Effector memory CD8-positive, alpha-beta T cell (primary cell): ENCODE measurements at regions not wholly inside any gene's neighbourhood (a gene's known extent, or its start where the extent isn't known, plus 50 kb on each side); places are given as distances from the start of the nearest gene placed in this dataset.
"Not testable (repeated sequence)": the region's sequence is repeated elsewhere in the genome, so short reads cannot be mapped to it uniquely, and the experiment has no call there.

ENCODE experiments used
- ATAC-seq: fragments of 150-1000 bp; cut with Tn5 transposase; replicated peaks from 2 replicates; pipeline ENCODE4 v1.10.0; 2021; ENCODE audit warnings: mild to moderate bottlenecking, moderate library complexity
- DNase-seq, 3 experiments: peaks; one replicate each; pipeline ENCODE4 v3.0.0; 2021
- H3K27ac Mint-ChIP-seq, 2 donors: one replicate each; pipeline ENCODE4 v1.8.0; 2022; ENCODE audit warnings: mild to moderate bottlenecking in 2 of 2, mixed read lengths in 2 of 2, moderate library complexity in 2 of 2
- H3K27me3 Mint-ChIP-seq, 2 donors: one replicate each; pipeline ENCODE4 v1.8.0; 2022; ENCODE audit warnings: mixed read lengths in 2 of 2
- H3K36me3 Mint-ChIP-seq: one replicate; pipeline ENCODE4 v1.8.0; 2022; ENCODE audit warnings: mild to moderate bottlenecking, moderate library complexity, mixed read lengths; ENCODE audit not compliant: insufficient read depth
- H3K4me1 Mint-ChIP-seq, 2 donors: one replicate each; pipeline ENCODE4 v1.8.0; 2022; ENCODE audit warnings: low read depth in 2 of 2, mixed read lengths in 2 of 2
- H3K4me3 Mint-ChIP-seq, 2 donors: one replicate each; pipeline ENCODE4 v1.8.0; 2022; ENCODE audit warnings: mild to moderate bottlenecking in 2 of 2, mixed read lengths in 2 of 2, moderate library complexity in 2 of 2
- H3K9me3 Mint-ChIP-seq, 2 donors: one replicate each; pipeline ENCODE4 v1.8.0; 2022; ENCODE audit warnings: mixed read lengths in 2 of 2

- H3K4me3 Mint-ChIP-seq, DNase-seq, H3K27me3 Mint-ChIP-seq, ATAC-seq, H3K27ac Mint-ChIP-seq, H3K4me1 Mint-ChIP-seq, H3K36me3 Mint-ChIP-seq, H3K9me3 Mint-ChIP-seq: not testable (repeated sequence)
Measured at GRCh38 chr4:119437515-119437914, 115.6 kb upstream of the FABP2 start.

GRCh38 chr4:119408561-119409224 is 86.8 kb upstream of the FABP2 start:
- H3K4me3 Mint-ChIP-seq, H3K27me3 Mint-ChIP-seq, H3K9me3 Mint-ChIP-seq, H3K4me1 Mint-ChIP-seq, H3K36me3 Mint-ChIP-seq, ATAC-seq, DNase-seq: not testable (repeated sequence)
- peak overlapping the region in 1 of 2 donors; percentile 75 for H3K27ac Mint-ChIP-seq

GRCh38 chr4:119406721-119407460 is 85.0 kb upstream of the FABP2 start:
- not testable (repeated sequence) for H3K9me3 Mint-ChIP-seq, H3K36me3 Mint-ChIP-seq, DNase-seq, H3K4me1 Mint-ChIP-seq, H3K27me3 Mint-ChIP-seq, H3K4me3 Mint-ChIP-seq, ATAC-seq
- H3K27ac Mint-ChIP-seq: peak overlapping the region in 1 of 2 donors; percentile 68

GRCh38 chr4:119406041-119406440 is 84.1 kb upstream of the FABP2 start:
- H3K27ac Mint-ChIP-seq: not testable (repeated sequence)

GRCh38 chr4:119402322-119403308 is 80.7 kb upstream of the FABP2 start:
- not testable (repeated sequence) for H3K4me3 Mint-ChIP-seq, H3K27ac Mint-ChIP-seq, H3K9me3 Mint-ChIP-seq, H3K36me3 Mint-ChIP-seq, ATAC-seq, H3K4me1 Mint-ChIP-seq, DNase-seq
- H3K27me3 Mint-ChIP-seq: peaks cover 0 to 15% of the 10 kb centered on the region in 2 donors

More at GRCh38 chr4:119406041-119406440, 84.1 kb upstream of the FABP2 start:
- ATAC-seq, DNase-seq, H3K9me3 Mint-ChIP-seq, H3K4me1 Mint-ChIP-seq, H3K4me3 Mint-ChIP-seq, H3K36me3 Mint-ChIP-seq, H3K27me3 Mint-ChIP-seq: not testable (repeated sequence)

GRCh38 chr4:119395701-119396100 is 73.8 kb upstream of the FABP2 start:
- not testable (repeated sequence) for H3K27ac Mint-ChIP-seq, ATAC-seq, H3K4me3 Mint-ChIP-seq, H3K9me3 Mint-ChIP-seq, DNase-seq, H3K36me3 Mint-ChIP-seq, H3K4me1 Mint-ChIP-seq
- H3K27me3 Mint-ChIP-seq: peaks cover 5 to 21% of the 10 kb centered on the region in 2 donors

- no peaks in the 10 kb centered on the region for H3K4me1 Mint-ChIP-seq
- DNase-seq (no peak), ATAC-seq (no peak)
- H3K27ac Mint-ChIP-seq: no peak overlapping the region
- H3K4me3 Mint-ChIP-seq: no peak overlapping the region
- H3K9me3 Mint-ChIP-seq: no peaks in the 10 kb centered on the region
- peaks cover 5 to 21% of the 10 kb centered on the region in 2 donors for H3K27me3 Mint-ChIP-seq
- no peaks in the 10 kb centered on the region for H3K36me3 Mint-ChIP-seq
Measured at GRCh38 chr4:119394826-119395225, 72.9 kb upstream of the FABP2 start.

- H3K36me3 Mint-ChIP-seq, DNase-seq, H3K9me3 Mint-ChIP-seq, H3K4me3 Mint-ChIP-seq, H3K4me1 Mint-ChIP-seq, H3K27ac Mint-ChIP-seq, ATAC-seq: not testable (repeated sequence)
- H3K27me3 Mint-ChIP-seq: peaks cover 35 to 39% of the 10 kb centered on the region in 2 donors
Measured at GRCh38 chr4:119388791-119389190, 66.9 kb upstream of the FABP2 start.

GRCh38 chr4:119374616-119375015 is 52.7 kb upstream of the FABP2 start:
- not testable (repeated sequence) for DNase-seq, H3K36me3 Mint-ChIP-seq, H3K4me3 Mint-ChIP-seq, H3K27ac Mint-ChIP-seq, ATAC-seq, H3K27me3 Mint-ChIP-seq, H3K9me3 Mint-ChIP-seq
- H3K4me1 Mint-ChIP-seq: peaks cover 6 to 12% of the 10 kb centered on the region in 2 donors

GRCh38 chr4:119372316-119373062 is 50.6 kb upstream of the FABP2 start:
- not testable (repeated sequence) for H3K27ac Mint-ChIP-seq
- H3K4me1 Mint-ChIP-seq: peaks cover 6 to 12% of the 10 kb centered on the region in 2 donors

More at GRCh38 chr4:119372316-119373062, 50.6 kb upstream of the FABP2 start:
- H3K4me3 Mint-ChIP-seq, H3K27me3 Mint-ChIP-seq, H3K36me3 Mint-ChIP-seq, DNase-seq, ATAC-seq, H3K9me3 Mint-ChIP-seq: not testable (repeated sequence)
